ENCODE measurements at regions not wholly inside any gene's neighbourhood (a gene's known extent, or its start where the extent isn't known, plus 50 kb on each side); places are given as distances from the start of the nearest gene placed in this dataset.

GRCh38 chr20:58567437-58567836 lies 52.2 kb upstream of the APCDD1L start:
- no peaks in the 10 kb centered on the region for H4K20me1 ChIP-seq (ENCODE audit: insufficient read depth, low read length)
- H2AFZ ChIP-seq (ENCODE audit: low read length), result no peak overlapping the region
- H3K9me3 ChIP-seq (replicated peaks; ENCODE audit: insufficient read depth, low read length), result no peaks in the 10 kb centered on the region
- H3K4me3 ChIP-seq (ENCODE audit: low read length), result no peak overlapping the region
- H3K27ac ChIP-seq (ENCODE audit: low read length), result no peak overlapping the region
- H3K27me3 ChIP-seq (replicated peaks; ENCODE audit: insufficient read depth, low read length), result peaks cover 76% of the 10 kb centered on the region
- no peaks in the 10 kb centered on the region for H3K36me3 ChIP-seq (replicated peaks; ENCODE audit: insufficient read depth, low read length)
- no peak overlapping the region for H3K4me2 ChIP-seq (ENCODE audit: low read depth, low read length)
- TF ChIP-seq EZH2phosphoT487 (IDR thresholded peaks at IDR 0.05; ENCODE audit: low read length) (no peak), CTCF (IDR thresholded peaks at IDR 0.05; ENCODE audit: low read length) (no peak), EZH2 (optimal IDR thresholded peaks at IDR 0.05; ENCODE audit: low read depth, low read length) (no peak)
- H3K79me2 ChIP-seq (ENCODE audit: low read length), result no peaks in the 10 kb centered on the region
- H3K9me2 ChIP-seq (replicated peaks; ENCODE audit: insufficient read depth, low read length), result no peaks in the 10 kb centered on the region
- H3F3A ChIP-seq (ENCODE audit: insufficient read depth, low read length), result no peaks in the 10 kb centered on the region
- DNase-seq, result no peak
- H3K9ac ChIP-seq (ENCODE audit: low read length), result no peak overlapping the region
- H3K4me1 ChIP-seq (ENCODE audit: low read length), result no peaks in the 10 kb centered on the region

GRCh38 chr20:58566981-58567380 lies 51.8 kb upstream of the APCDD1L start:
- H3K4me3 ChIP-seq (ENCODE audit: low read length), result no peak overlapping the region
- no peak for TF ChIP-seq EZH2 (optimal IDR thresholded peaks at IDR 0.05; ENCODE audit: low read depth, low read length)
- no peak for TF ChIP-seq EZH2phosphoT487 (IDR thresholded peaks at IDR 0.05; ENCODE audit: low read length)
- no peak for TF ChIP-seq CTCF (IDR thresholded peaks at IDR 0.05; ENCODE audit: low read length)
- DNase-seq, result no peak
- no peak overlapping the region for H3K9ac ChIP-seq (ENCODE audit: low read length)
- no peaks in the 10 kb centered on the region for H3K36me3 ChIP-seq (replicated peaks; ENCODE audit: insufficient read depth, low read length)
- H3F3A ChIP-seq (ENCODE audit: insufficient read depth, low read length), result no peaks in the 10 kb centered on the region
- peaks cover 76% of the 10 kb centered on the region for H3K27me3 ChIP-seq (replicated peaks; ENCODE audit: insufficient read depth, low read length)
- no peaks in the 10 kb centered on the region for H3K4me1 ChIP-seq (ENCODE audit: low read length)
- no peak overlapping the region for H2AFZ ChIP-seq (ENCODE audit: low read length)
- no peaks in the 10 kb centered on the region for H3K79me2 ChIP-seq (ENCODE audit: low read length)
- no peaks in the 10 kb centered on the region for H4K20me1 ChIP-seq (ENCODE audit: insufficient read depth, low read length)
- H3K27ac ChIP-seq (ENCODE audit: low read length), result no peak overlapping the region
- H3K4me2 ChIP-seq (ENCODE audit: low read depth, low read length), result no peak overlapping the region
- no peaks in the 10 kb centered on the region for H3K9me2 ChIP-seq (replicated peaks; ENCODE audit: insufficient read depth, low read length)
- H3K9me3 ChIP-seq (replicated peaks; ENCODE audit: insufficient read depth, low read length), result no peaks in the 10 kb centered on the region

GRCh38 chr20:58565461-58566175 lies 50.4 kb upstream of the APCDD1L start:
- peaks cover 75% of the 10 kb centered on the region for H3K27me3 ChIP-seq (replicated peaks; ENCODE audit: insufficient read depth, low read length)
- no peak overlapping the region for H3K27ac ChIP-seq (ENCODE audit: low read length)
- H3K9me2 ChIP-seq (replicated peaks; ENCODE audit: insufficient read depth, low read length), result no peaks in the 10 kb centered on the region
- no peaks in the 10 kb centered on the region for H3K36me3 ChIP-seq (replicated peaks; ENCODE audit: insufficient read depth, low read length)
- no peaks in the 10 kb centered on the region for H3K9me3 ChIP-seq (replicated peaks; ENCODE audit: insufficient read depth, low read length)
- no peak overlapping the region for H3K4me3 ChIP-seq (ENCODE audit: low read length)
- no peaks in the 10 kb centered on the region for H3F3A ChIP-seq (ENCODE audit: insufficient read depth, low read length)
- H3K9ac ChIP-seq (ENCODE audit: low read length), result no peak overlapping the region
- TF ChIP-seq EZH2phosphoT487 (IDR thresholded peaks at IDR 0.05; ENCODE audit: low read length) (no peak), CTCF (IDR thresholded peaks at IDR 0.05; ENCODE audit: low read length) (no peak), EZH2 (optimal IDR thresholded peaks at IDR 0.05; ENCODE audit: low read depth, low read length) (no peak)
- H2AFZ ChIP-seq (ENCODE audit: low read length), result no peak overlapping the region
- H3K4me2 ChIP-seq (ENCODE audit: low read depth, low read length), result no peak overlapping the region
- H3K79me2 ChIP-seq (ENCODE audit: low read length), result no peaks in the 10 kb centered on the region
- no peaks in the 10 kb centered on the region for H3K4me1 ChIP-seq (ENCODE audit: low read length)
- DNase-seq, result no peak
- no peaks in the 10 kb centered on the region for H4K20me1 ChIP-seq (ENCODE audit: insufficient read depth, low read length)

Measured in MM.1S (cell line).